ENCODE measurements at regions not wholly inside any gene's neighbourhood (a gene's known extent, or its start where the extent isn't known, plus 50 kb on each side); places are given as distances from the start of the nearest gene placed in this dataset.

DNA sequence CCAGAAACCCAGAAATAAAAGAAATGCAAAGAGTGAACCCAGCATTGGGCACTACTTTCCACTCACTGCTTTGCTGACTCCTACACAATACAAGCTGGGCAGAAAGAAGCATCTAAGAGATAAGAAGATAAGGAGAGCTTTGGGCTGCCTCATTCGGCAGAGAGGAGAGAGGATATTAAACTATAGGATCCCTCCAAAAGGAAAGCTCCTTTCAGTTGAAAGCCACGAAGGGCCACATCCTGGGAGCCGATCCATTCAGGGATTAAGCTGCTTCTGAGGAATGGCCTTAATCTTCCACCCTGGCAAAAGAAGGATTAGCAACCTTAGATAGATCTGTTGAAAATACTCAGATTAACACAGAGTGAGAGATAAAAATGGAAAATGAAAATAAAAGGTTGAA, 274.9 kb upstream of the PPP2R3A start:
- TF ChIP-seq MTF1 (CRISPR knock-in tag; IDR thresholded peaks at IDR 0.05; ENCODE audit: borderline replicate concordance) (no peak), SP2 (IDR thresholded peaks at IDR 0.05; ENCODE audit: extremely low read depth, low read depth, low read length, poor library complexity, severe bottlenecking) (no peak), CCNT2 (IDR thresholded peaks at IDR 0.05; ENCODE audit: borderline replicate concordance, extremely low read depth, insufficient read length, low read depth, low read length) (no peak), ZNF586 (CRISPR knock-in tag; conservative IDR thresholded peaks at IDR 0.05) (no peak), ZBTB1 (CRISPR knock-in tag; IDR thresholded peaks at IDR 0.05; ENCODE audit: borderline replicate concordance, low read depth) (no peak), SMAD1 (IDR thresholded peaks at IDR 0.05; ENCODE audit: low read depth, low read length, partially characterized antibody) (no peak), KLF13 (tag; IDR thresholded peaks at IDR 0.05; ENCODE audit: borderline replicate concordance, low read depth) (no peak), XRCC5 (IDR thresholded peaks at IDR 0.05; ENCODE audit: low read depth, low read length) (no peak), SMC3 (conservative IDR thresholded peaks at IDR 0.05; ENCODE audit: insufficient read depth, low read depth, low read length) (no peak), MYC (IDR thresholded peaks at IDR 0.05; ENCODE audit: low read depth, low read length) (no peak), MYC (CRISPR knock-in tag; IDR thresholded peaks at IDR 0.05; ENCODE audit: borderline replicate concordance, low read depth) (no peak), ZNF239 (CRISPR knock-in tag; IDR thresholded peaks at IDR 0.05) (no peak), SIN3B (IDR thresholded peaks at IDR 0.05; ENCODE audit: low read depth) (no peak), ZFP30 (CRISPR knock-in tag; IDR thresholded peaks at IDR 0.05; ENCODE audit: borderline replicate concordance) (no peak)
- TF ChIP-seq, protein P1, sequence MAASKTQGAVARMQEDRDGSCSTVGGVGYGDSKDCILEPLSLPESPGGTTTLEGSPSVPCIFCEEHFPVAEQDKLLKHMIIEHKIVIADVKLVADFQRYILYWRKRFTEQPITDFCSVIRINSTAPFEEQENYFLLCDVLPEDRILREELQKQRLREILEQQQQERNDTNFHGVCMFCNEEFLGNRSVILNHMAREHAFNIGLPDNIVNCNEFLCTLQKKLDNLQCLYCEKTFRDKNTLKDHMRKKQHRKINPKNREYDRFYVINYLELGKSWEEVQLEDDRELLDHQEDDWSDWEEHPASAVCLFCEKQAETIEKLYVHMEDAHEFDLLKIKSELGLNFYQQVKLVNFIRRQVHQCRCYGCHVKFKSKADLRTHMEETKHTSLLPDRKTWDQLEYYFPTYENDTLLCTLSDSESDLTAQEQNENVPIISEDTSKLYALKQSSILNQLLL (CRISPR knock-in tag; IDR thresholded peaks at IDR 0.05; ENCODE audit: borderline replicate concordance), result no peak
- TF ChIP-seq, protein P2, sequence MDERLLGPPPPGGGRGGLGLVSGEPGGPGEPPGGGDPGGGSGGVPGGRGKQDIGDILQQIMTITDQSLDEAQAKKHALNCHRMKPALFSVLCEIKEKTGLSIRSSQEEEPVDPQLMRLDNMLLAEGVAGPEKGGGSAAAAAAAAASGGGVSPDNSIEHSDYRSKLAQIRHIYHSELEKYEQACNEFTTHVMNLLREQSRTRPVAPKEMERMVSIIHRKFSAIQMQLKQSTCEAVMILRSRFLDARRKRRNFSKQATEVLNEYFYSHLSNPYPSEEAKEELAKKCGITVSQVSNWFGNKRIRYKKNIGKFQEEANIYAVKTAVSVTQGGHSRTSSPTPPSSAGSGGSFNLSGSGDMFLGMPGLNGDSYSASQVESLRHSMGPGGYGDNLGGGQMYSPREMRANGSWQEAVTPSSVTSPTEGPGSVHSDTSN (CRISPR knock-in tag; IDR thresholded peaks at IDR 0.05; ENCODE audit: low read depth), result no peak
- TF ChIP-seq, protein P2 (tag; conservative IDR thresholded peaks at IDR 0.05; ENCODE audit: low read depth), result no peak
- BruUV-seq (replicated peaks), result no TSS peak
- no peak overlapping the region for H3K9ac ChIP-seq (ENCODE audit: insufficient read depth in 1 of 2, low read depth in 2 of 2, low read length in 2 of 2)
- no peaks in the 10 kb centered on the region for H3K9me1 ChIP-seq (ENCODE audit: control insufficient read depth, insufficient read depth, low read length)
- CTCF ChIA-PET (ENCODE audit: low intra/inter-chr PET ratio), result no interaction called here
- no peak for DNase-seq (ENCODE audit: extremely low read depth in 1 of 4, low spot score in 3 of 4)
- H3K27ac ChIP-seq (ENCODE audit: extremely low read depth, low read depth, low read length), result no peak overlapping the region
- POLR2A ChIA-PET, result no interaction called here
- H3K9me3 ChIP-seq (replicated peaks; ENCODE audit: control insufficient read depth, insufficient read depth, low read depth, low read length), result no peaks in the 10 kb centered on the region
- in situ Hi-C loops (cut with MboI) (no loop called here), intact Hi-C loops (cut with micrococcal nuclease) (no loop called here)
- H2AFZ ChIP-seq (ENCODE audit: low read depth, low read length), result no peak overlapping the region
- no peaks in the 10 kb centered on the region for H3K27me3 ChIP-seq (ENCODE audit: control insufficient read depth in 2 of 2, insufficient read depth in 2 of 2, low read length in 2 of 2)
- no peak for ATAC-seq
- H4K20me1 ChIP-seq (replicated peaks; ENCODE audit: control insufficient read depth, insufficient read depth, low read length), result no peaks in the 10 kb centered on the region
- H3K4me1 ChIP-seq (replicated peaks in 1 of 2; ENCODE audit: control insufficient read depth in 2 of 2, insufficient read depth in 2 of 2, low read length in 2 of 2), result no peaks in the 10 kb centered on the region
- no peak overlapping the region for H3K4me3 ChIP-seq
- no peak overlapping the region for H3K4me2 ChIP-seq (ENCODE audit: insufficient read depth, low read length)
- no peak for FAIRE-seq
- no peaks in the 10 kb centered on the region for H3K79me2 ChIP-seq (ENCODE audit: control insufficient read depth, insufficient read depth, low read length)
- 0% methylated on average over 3 of the region's 3 CpGs for WGBS (ENCODE audit: insufficient coverage, low coverage, missing lambda C conversion rate)
- no peaks in the 10 kb centered on the region for H3K36me3 ChIP-seq (ENCODE audit: control insufficient read depth, insufficient read depth, low read length)

All from K562 (cell line).